OCI-M1 (cell line): ENCODE measurements at regions not wholly inside any gene's neighbourhood (a gene's known extent, or its start where the extent isn't known, plus 50 kb on each side); places are given as distances from the start of the nearest gene placed in this dataset.
A peak's percentile ranks its signal among the peaks of the same experiment; 100 is the strongest.
"Not testable (repeated sequence)": the region's sequence is repeated elsewhere in the genome, so short reads cannot be mapped to it uniquely, and the experiment has no call there.

Experiments used
- DNase-seq: peaks from one replicate; lab custom pipeline; 2025; lab: John Stamatoyannopoulos, UW

DNA sequence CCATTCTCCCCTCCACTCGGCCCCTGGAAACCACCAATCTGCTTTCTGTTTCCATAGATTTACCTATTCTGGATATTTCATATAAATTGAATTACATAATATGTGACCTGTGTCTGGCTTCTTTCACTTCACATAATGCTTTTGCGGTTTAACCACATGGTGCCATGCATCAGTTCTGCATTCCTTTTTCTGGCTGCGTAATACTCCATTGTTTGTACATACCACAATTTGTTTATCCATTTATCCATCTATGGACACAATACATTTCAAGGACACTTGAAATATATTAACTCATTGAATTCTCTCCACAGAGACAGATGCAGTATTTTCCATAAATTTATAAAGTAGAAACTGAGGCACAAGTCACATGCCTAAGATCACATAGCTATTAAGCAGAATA, 110.3 kb upstream of the ETV6 start:
- no peak for DNase-seq

DNA sequence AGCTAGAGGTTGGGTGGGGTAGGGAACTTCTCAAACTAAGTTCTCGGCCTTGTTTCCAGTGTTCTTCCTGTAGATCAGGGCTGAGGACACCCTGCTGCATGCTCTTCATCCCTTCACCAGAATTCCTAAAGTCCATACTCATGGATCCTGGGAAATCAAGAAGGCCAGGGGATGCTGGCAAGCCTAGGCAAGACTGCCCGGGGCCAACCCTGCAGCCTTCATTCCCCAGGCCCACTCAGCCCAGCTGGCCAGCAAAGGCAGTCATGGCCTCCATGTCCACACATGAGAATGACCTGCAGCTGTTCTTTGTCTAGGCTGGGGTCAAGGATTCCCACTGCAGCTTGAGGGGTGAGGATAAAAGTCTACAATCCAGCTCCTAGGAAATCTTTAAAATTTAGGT, 109.3 kb upstream of the ETV6 start:
- DNase-seq: no peak

DNA sequence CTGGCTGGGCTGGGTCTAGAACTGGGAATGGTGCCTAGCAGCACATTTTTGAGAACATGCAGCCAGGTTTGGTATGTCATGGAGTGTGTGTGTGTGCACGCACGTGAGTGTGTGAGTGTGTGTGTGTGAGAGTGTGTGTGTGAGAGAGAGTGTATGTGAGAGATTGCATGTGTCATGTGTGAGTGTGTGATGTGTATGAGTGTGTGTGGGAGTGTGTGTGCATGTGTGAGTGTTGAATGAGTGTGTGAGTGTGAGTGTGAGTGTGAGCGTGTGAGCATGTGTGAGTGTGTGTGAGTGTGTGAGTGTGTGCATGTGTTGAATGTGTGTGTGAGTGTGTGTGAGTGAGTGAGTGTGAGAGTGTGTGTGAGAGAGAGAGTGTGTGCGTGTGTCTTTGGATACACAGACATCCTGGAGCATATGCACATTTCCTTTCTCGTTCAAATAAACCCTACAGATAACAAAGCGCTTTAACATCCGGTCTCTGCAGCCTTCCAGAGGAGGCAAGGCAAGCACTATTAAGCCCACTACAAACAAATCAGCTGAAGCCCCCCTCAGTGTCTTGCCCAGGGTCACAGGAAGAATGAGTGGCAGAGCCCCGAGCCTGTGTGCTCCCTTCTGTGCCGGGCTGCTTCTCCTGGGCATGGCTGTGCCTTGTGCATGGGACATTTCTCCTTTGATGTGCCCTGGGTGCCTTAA, 108.7 kb upstream of the ETV6 start:
- no peak for DNase-seq

DNA sequence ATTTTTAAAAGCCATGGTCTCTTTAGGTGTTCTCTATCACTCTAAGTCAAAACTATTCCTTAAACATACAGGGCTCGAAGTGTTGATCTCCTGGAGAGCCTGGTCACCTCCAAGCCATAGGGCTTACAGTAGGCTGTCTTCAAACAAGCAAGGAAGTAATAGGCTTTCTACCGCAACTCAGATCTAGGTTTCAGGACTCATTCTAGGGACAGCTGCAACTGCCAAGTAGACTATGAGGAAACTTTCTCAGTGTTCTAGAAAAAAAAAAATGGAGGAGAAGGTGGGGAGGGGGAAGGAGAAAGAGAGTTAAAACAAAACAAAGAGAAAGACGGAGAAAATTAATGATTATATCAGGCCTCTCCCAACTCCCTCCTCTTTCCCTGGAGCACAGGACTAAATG, 106.9 kb upstream of the ETV6 start:
- DNase-seq: no peak

DNA sequence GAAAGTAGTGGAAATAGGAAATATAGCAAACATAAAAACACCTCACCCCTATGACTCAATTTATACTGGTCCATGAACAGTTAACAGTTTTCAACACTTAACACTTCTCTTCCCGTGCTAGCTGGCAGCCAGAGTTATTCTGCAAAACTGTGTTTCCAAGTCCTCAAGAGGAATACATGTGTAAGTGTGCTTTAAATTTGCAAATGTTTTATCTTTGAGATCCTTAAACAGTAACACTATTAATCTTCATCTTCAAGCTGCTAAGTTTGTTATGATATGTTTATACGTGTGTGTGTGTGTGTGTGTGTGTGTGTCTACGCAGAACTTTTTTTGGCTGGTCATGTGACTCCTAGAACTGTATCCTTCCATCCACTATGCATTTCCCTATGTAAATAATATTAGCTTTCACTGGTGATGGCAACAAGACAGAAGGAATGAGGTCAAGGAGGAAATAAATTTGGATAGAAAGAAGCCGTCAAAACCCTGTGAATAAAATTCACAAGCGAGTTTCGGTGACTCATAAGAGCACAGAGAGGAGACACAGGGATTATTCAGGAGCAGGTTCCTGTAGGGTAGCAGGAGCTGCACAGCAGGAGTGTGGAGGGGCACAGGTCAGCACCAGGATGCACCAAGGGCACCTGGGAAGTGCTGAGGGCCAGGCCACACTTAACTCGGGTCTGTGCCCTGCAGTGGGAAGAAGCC, 105.9 kb upstream of the ETV6 start:
- DNase-seq: no peak

DNA sequence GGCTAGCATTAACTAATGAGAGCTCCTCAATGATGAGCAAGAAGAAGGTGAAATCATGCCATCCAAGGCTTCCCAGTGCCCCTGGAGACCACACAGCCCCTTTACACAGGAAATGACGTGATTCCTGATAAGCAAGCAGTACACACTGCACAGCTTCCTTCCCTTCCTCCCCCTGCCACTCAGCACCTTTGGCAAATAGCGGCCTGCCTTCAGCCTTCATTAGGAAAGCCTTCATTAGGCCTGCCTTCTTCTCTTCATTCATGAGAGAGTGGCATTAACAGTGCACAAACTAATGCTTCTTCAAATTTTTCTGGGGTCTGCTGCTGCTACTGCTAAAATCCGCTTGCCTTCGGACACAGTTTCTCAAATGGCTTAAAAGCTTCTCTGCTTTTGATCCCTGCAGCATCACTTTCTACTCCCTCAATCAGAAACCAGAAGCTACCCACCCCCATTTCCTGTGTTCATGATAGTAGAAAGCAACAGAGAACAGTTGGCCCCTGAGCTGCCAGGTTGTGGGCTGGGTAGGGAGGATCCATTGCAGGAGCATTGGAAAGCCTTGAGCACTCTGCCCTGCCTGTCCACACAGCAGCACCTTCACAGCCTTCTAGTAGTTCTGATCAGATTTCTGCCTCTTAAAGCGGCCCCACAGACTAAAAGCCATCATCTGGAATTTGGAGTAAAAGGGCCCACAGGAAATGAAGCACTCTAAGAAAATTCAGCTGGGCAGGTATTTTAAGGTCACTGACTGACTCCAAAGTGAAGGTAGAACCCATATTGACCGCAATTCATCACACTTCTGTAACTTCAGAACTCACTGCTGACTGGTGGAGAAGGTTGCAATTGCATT, 103.8 kb upstream of the ETV6 start:
- peak; percentile 18 for DNase-seq

DNA sequence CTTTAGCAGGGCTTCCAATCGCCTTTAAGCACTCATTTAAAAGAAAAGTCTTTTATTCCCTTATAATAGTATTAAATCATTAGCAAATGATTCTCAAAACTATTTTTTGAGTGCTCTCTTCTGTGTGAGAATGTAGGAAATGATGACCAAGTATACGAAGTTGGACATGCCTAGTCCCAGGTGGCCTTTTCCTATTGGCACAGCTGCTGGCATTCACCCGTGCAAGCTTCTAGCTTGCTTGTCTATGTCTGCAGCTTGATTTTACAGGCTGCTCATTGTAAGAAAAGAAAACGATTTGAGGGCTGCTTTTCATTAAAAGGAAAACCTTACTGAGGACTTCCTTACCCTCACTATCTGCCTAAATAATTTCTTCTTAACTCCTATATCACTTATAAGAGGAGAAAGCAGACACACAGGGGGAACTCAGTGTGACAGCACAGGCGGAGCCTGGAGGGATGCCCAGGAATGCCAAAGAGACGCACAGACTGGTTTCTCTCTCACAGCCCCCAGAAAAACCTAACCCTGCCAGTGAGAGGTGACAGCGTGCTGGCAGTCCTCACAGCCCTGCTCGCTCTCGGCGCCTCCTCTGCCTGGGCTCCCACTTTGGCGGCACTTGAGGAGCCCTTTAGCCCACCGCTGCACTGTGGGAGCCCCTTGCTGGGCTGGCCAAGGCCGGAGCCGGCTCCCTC, 102.7 kb upstream of the ETV6 start:
- DNase-seq: not testable (repeated sequence)

DNA sequence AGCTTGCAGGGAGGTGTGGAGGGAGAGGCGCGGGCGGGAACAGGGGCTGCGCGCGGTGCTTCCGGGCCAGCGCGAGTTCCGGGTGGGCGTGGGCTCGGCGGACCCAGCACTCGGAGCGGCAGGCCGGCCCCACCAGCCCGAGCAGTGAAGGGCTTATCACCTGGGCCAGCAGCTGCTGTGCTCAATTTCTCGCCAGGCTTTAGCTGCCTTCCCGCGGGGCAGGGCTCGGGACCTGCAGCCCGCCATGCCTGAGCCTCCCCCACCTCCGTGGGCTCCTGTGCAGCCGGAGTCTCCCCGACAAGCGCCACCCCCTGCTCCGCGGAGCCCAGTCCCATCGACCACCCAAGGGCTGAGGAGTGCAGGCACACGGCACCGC, 102.2 kb upstream of the ETV6 start:
- DNase-seq: not testable (repeated sequence)

DNA sequence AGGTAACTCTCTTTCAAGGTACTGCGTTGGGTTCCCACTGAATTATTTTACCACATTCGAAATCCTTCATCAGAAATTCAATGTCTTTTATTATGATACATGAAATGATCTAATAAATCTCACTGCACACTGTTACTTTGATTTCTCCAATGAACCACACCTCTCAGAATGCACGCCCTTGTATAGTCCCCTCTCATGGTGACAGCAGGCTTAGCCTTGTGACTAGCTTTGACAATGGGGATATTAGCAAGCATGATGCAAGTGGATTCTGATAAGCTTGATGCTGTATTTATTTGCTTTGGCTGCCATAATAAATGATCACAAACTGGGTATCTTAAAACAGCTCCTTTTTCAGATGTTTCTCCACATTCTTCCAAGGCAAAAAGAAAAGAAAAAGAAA, 100.4 kb upstream of the ETV6 start:
- no peak for DNase-seq

DNA sequence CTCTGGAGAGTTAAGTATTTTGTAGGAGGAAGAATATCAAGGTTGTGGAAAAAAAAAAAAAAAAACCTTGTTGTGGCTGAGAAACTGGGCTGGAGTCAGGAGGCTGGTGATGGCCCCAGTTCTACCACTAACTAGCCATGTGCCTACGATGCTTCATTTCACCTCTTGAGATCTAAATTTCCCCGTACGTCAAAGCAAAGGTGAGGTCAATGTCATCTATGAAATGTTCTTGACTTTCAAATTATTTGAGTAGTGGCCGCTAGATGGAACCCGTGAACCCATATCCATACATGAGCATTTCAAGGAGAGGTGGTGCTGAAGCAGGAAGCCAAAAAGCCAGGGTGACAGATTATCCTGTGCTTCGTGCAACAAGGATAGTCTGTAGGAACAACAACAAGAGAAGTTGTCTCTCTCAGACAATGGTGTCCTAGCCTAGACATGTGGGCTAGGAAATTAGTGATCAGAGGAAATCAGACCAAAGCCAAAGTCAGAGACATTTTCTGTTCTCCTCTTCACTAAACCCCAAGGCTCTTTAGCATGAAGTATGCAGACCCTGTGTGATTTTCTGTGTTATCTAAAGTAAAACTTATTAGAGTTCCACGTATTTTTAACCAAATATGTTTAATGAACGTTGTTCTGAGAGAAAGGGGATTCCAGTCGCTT, 95.5 kb upstream of the ETV6 start:
- DNase-seq: peak; percentile 72

DNA sequence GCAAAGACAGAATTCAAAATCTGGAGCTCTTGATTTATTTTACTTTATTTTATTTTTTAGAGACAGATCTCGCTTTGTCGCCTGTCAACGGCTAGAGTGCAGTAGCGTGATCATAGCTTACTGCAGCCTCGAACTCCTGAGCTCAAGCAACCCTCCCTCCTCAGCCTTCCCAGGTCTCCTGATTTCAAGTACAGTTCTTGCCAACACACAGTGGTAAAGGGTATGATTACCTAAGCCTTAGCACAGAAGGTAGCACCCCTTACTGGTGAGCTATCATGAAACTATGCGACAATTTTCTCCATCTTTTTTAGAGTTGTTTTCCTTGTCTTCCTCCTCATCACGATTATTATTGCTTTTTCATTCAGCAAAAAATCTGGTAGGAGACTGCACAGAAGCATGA, 94.3 kb upstream of the ETV6 start:
- DNase-seq: no peak

DNA sequence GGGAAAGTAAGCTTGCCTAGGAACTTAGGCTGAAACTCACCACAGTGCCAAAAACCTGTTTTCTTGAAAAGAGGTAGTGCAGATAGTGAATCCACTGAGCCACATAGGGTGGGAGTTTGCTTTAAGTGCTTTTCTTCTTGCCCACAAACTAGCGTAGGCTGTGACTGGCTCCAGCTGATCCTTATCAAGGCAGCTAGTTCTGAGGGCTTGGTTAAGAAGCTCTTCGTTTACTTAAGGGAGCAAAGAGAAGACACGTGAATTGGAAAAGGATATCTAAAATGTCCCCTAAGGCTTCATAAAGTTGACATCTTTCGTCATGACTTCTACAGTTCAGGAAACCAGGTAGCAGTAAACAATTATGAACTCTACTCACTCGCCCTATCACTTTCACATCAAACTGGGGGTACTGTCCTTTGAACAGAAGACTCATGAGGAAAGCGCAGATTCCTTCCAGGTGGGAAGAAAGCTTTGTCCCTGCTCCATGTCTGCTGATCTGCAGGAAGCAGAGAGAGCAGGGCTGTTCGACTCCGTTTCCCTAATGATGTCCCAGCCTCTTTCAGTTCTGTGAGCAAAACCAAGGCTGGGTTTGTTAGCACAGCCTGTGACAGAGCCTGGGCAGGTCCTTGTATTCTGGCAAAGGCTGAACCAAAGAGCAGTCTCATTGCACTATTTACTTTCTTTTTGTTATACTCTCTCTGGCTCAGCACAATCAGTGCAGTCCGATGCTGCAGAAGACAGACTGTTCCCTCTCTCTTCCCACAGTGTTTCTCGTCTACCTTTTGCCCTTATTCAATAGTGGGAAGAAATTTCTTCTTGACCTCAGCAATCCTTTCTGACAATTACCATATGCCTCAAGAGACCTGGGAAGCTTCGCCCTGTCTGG, 93.5 kb upstream of the ETV6 start:
- DNase-seq: peak; percentile 74

DNA sequence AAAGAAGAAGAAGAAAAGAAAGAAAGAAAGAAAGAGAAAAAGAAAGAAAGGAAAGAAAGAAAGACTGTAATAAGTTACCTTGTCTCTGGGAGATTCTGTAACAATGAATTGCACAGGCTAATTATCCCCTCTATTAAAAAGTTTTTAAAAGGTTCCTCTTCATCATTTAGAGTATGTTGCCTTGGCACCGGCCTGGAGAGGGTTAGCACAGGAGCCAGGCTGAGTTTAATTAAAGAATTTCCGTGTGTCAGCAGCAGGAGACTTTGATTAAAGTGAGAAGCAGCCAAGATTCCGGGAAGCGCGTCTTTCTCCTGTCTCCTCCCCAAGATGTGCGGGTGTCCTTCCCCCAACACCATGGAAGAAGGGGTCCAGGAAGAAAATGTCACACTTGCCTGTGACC, 92.8 kb upstream of the ETV6 start:
- DNase-seq: no peak

DNA sequence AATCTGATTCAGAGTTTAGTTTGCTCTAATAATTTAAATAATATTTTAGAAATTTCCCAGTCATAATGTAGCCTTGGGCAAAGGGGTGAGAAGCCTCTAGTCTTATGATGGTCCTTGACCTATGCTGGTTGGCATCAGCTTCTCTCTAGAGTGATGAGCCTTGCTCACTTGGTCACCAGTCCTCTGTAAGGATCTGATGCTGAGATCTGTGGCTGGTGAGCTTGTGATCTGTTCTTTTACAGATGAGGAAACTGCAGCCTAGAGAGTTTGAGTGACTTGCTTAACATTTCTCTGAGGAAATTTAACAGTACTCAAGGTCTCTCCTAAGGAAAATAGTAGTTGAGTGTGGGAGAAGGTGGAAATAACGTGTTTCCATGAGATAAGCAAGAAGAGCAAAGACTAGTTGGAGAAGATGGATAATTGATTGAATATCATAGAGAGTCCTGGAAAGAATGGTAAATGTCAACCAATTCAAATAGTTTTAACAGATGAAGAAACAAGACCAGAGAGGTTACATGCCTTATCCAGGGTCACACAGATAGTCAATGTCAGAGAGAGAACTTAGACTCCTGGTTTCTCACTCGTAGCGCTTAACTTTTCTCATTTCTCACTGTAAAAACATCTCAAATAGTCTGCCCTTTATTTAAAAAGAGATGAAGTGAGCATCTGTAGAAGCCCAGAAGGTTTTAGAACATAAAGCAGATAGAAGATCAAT, 89.7 kb upstream of the ETV6 start:
- DNase-seq: no peak

DNA sequence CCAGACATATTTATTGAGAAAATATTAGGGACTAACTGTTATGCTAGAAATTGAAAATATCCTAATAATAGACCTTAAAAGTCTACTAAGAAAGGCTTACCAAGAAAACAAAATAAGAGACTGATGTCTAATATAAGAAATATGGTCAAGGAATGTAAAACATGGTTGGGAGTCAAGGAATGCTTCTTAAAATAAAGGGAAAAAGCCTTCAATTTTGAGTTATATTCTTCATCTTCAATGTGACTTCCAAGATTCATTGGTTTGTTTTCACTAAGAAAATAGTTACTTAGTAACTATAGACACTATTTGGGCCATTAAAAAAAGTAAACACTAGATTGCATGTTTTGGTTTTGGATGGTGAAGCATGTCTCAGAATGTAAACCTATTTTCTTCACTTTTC, 88.1 kb upstream of the ETV6 start:
- DNase-seq: no peak

DNA sequence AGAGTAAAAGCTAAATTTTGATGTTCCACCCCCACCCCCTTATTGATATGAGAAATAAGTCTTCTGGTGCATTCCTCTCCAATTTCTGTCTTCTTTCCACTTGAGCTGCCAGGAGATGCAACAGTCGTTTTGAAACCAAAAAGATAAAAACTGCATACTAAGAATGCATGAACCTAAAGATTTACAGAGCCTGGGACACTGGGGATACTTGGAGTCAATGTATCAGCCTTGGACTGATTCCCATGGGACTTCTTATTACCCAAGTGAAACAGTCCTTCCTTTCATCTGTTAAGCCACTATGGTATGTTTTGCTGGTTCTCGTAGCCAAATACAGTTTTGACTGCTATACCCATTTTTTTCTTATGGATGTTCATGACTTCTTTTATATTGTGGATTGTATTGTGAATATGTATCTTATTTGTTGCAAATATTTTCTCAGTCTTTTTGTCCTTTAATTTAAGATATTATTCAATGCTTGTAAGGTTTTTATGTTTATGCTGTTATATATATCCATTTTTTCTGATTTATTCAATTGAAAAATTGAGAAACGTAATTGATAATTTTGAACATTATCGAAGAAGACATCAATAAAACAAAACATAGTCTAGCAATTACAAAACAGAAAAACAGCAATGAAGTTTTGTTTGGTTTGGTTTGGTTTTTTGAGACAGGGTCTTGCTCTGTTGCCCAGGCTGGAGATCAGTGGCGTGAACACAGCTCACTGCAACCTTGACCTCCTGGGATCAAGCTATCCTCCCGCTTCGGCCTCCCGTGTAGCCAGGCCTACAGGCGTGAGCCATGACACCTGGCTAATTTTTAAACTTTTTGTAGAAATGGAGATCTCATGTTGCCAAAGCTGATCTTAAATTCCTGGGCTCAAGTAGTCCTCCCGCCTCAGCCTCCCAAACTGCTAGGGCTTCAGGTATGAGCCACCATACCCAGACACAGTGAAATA, 85.4 kb upstream of the ETV6 start:
- no peak for DNase-seq

DNA sequence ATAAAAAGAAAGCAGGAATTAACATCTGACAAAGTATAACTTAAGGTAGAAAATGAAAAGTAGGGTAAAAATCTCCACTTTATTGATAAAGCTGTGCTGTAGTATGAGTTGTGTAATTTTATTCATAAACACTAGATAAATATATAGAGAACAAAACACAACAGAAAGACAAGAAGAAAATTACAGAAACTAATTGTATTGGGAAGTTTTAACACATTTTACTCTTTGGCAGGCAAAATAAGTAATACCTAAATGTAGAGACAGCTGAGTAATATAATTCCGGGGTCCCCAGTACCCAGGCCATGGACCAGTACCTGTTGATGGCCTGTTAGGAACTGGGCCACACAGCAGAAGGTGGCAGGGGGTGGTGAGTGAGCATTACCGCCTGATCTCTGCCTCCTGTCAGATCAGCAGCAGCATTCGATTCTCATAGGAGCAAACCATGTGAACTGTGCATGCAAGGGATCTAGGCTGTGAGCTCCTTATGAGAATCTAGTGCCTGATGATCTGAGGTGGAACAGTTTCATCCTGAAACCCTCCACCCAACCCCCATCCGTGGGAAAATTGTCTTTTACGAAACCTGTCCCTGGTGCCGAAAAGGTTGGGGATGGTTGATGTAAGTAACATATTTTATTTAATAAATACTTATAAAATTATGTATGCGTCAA, 84.4 kb upstream of the ETV6 start:
- no peak for DNase-seq

DNA sequence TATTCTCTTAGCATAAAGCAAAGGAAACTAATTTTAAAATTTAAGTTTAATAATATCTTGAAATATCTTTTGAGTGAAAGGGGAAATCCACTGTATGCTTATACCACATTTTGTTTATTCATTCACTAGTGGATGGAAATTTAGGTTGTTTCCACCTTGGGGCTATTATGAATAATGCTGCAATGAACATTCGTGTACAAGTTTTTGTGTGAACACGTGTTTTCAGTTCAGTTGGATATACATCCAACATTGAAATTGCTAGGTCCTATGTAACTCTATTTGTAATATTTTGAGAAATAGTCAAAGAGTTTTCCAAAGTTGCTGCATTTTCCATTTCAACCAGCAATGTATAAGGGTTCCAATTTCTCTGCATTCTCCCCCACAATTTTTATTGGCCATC, 83.7 kb upstream of the ETV6 start:
- no peak for DNase-seq
